HG02763 (cell line): ENCODE measurements at regions not wholly inside any gene's neighbourhood (a gene's known extent, or its start where the extent isn't known, plus 50 kb on each side); places are given as distances from the start of the nearest gene placed in this dataset.

ENCODE experiments used
- ATAC-seq: cut with Tn5 transposase; IDR thresholded peaks from one replicate; pipeline ENCODE4 v1.9.1; 2021; ENCODE audit warnings: mild to moderate bottlenecking, moderate library complexity; ENCODE audit not compliant: unreplicated experiment

- no peak for ATAC-seq
Observed at GRCh38 chr1:56320464-56321149, 258.8 kb downstream of the PLPP3 start.

DNA sequence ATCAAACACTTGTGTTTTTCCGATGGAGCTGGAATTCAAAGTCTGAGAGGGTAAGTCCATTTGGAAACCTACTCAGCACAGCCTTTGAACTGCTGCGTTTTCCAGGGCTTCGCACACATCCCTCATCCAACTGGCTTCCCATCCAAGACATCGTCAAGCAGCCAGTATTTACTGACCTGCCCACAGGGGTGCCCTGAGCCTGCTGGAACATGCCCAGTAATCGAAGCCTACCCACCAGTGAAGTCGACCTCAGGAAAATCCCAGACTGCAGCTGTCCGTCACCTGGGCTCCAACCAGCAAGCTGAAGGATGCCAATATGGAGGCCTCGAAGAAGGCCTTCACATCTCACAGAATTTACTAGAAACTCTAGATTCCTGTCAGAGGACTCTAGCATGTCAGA, 261.6 kb downstream of the PLPP3 start:
- ATAC-seq, result no peak

DNA sequence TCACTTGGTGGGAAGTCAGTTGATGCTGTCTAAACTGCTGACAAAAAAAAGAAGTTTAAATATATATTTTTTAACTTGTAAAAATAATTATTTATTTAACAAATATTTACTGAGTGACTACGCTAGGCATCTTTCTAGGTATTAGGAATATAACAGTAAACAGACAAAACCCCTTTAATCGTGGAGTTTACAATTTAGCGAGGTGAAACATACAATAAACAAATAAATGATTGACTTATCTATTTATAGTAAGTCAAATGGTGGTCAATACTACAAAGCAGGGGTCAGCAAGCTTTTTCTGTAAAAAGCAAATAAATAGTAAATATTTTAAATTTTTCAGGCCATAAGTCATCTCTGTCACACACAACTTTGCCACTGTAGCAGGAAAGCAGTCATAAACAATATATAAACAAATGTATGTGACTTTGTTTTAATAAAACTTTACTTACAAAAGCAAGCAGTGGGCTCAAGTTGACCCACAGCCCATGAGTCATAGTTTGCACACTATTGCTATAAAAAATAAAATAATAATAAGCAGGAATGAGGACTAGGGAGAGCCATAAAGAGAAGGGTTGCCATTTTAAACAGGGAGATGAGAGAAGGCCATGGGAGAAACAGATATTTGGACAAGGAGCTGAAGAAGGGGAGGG, 263.9 kb downstream of the PLPP3 start:
- ATAC-seq, result no peak

- no peak for ATAC-seq
Observed at GRCh38 chr1:56313560-56313959, 265.8 kb downstream of the PLPP3 start.

DNA sequence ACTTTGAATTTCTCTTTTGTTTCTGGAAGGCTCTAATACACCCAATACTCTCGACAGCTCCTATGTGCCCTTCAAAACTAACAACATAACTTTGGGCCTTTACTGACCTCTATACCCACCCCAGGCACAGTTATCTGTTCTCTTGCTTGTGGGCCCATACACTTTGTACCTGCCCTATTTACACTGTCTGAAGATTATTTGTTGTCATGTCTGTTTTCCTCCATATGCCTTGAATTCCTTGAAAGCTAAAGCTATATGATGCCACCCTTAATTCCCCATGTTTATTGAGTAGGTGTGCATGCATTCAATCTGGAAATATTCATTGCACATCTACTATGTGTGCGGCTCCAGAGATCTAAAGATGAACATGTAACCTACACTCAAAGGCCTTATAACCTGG, 267.6 kb downstream of the PLPP3 start:
- ATAC-seq, result no peak

DNA sequence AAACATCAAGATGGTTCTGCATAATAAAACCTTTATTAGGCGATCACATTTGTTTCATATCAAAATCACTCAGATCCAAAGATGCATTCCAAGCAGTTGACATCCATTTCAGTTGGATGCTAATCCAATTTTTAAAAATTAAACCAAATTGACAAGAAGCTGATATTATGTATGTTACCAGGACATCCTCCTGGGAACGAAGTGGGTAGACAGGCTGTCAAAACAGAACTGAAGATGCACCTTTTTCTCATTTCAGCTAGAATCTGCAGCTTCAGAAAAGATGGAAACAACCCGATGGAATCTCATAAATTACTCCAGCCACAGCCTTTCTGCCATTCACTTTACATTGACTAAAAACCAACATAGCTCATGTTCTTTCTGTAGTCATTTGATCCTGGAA, 268.4 kb downstream of the PLPP3 start:
- ATAC-seq, result no peak

GRCh38 chr1:56309065-56309464, 270.3 kb downstream of the PLPP3 start:
- no peak for ATAC-seq

- no peak for ATAC-seq
Observed at GRCh38 chr1:56304975-56305374, 274.4 kb downstream of the PLPP3 start.

DNA sequence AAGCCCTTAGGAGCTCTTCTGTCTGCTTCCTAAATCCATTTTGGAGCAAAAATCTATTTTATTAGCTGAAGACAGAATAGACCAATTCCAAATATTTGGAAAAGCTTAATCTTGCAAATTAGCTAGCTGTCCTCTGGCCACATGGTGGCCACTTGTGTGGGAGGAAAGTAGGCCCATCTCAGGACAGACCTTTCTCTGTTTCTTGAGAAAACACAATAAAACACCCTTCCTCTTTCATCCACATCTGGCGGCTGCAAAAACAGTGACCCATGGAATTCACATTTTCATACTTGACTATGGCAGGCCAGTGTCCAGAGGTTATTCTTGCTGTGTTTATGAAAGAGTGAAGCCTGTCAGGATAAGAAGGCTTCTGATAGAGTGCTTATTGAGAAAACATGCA, 275.6 kb downstream of the PLPP3 start:
- ATAC-seq, result no peak

GRCh38 chr1:56302878-56303277, 276.5 kb downstream of the PLPP3 start:
- no peak for ATAC-seq

DNA sequence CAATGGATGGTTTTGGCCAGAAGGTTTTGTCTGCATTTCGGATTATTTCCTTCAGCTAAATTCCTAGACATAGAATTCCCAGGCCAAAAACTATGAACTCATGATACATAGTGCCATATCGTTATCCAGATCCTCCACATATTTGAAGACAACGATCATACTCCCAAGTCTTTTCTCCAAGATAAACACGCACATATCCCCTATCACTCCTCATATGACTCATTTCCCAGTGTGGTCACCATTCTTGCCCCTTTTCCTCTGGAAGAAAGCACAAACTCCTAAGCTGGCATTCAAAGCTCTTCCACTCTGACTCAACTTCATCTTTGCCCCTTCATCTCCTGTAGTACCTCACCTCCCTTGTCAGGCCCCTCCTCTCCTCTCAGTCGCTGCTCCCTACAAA, 277.6 kb downstream of the PLPP3 start:
- no peak for ATAC-seq

DNA sequence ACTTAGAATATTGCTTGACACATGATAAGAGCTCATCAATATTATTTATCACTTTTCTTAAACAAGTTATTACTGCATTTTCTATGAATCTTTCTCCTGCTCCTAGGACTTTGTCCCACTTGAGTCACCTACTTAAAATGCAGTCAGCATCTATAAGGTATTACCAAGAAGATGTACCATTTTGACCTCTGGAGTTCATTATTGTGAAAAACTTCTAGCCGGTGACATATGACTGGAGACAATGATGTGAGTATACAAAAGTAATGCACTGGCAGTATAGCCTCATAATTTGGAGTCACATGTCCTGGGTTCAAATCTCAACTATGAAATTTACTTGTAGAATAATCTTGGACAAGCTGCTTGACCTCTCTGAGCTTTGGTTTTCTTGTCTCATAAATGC, 278.5 kb downstream of the PLPP3 start:
- ATAC-seq, result no peak

- ATAC-seq, result no peak
Observed at GRCh38 chr1:56298866-56299265, 280.5 kb downstream of the PLPP3 start.

GRCh38 chr1:56297904-56298303, 281.5 kb downstream of the PLPP3 start:
- ATAC-seq, result no peak

DNA sequence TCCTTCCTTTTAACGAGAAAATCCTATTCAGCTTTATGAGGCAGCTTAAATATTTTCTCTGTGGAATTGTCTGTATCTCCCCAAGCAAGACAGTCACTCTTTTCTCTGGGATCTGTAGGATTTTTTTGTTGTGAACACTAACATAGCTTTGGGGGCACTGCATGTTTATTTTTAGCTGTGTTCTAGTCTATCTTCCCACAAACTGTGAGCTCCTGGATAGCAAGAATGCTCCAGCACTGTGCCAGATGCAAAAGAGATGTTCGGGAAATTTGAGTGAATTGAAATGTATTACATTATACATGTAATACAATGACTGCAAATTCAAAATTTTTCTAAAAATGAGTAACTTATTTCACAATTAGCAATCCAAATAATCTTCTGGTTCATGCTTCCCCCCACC, 282.2 kb downstream of the PLPP3 start:
- ATAC-seq, result no peak

DNA sequence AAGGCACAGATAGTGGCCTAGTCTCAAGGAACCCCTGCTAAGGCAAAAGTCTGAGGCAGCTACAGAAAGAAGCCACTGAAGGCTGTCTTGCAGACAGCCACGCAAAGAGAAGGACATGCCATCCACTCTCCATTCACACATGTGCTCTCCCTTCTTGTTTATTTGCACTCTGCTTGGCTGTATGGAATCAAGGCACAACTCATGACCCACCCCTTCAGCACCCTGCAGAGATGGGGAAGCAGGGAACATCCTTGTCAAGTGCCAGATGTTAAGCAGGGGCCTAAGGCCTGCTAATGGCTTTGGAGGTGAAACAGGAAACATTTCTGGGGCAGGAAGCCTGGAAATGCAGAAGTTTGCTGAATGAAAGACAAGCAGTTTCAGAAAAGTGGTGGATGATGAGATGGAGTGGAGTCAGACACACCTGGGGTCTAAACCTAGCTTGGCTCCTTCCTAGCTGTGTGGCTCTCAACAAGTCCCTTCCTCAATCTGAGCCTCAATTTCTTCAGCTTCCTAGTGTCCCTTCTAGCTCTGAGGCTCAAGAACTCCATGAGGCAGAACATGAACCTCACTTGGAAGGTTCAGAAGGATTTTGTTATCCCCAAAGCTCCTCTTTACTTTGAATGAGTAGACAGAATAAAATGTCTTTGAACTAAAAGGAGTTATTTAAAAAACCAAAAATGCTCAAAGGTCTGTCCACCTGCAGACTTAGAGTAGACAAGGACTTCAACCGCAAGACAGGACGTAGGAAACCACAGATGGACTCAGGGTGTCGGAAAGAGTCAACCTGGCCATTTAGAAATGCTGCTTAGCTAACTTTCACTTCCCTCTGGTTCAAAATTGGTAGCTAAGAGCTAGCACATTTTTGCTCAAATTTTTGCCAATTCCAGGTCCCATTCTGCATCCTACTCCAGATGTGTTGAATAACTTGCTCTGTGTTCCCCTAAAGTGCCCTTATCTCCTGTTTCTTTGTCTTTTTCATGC, 283.1 kb downstream of the PLPP3 start:
- no peak for ATAC-seq

DNA sequence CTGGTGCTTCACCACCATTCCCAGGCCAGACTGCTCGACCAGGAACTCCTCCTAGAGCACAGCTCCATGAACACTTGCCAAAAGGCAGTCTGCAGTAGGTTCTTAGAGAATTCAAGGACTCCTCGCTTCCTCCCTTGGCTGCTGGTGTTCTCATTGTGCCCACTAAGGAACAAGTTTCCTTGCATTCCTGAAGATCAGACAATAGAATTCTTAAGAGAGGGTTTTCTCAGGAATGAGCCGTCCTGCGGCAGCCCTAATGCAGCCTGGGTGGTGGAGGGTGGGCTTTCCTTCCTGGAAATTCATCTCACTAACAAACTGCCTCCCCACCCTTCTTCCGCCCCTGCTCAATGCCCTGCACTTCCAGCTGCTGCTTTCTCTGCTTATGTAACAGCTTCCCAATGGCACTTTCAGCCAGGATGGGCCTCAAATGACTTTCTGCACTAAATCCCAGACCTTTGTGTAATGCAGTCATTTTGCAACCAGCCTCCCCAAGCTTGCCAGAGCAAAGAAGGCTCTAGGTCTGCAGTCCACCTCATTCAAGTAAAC, 287.9 kb downstream of the PLPP3 start:
- ATAC-seq, result no peak

DNA sequence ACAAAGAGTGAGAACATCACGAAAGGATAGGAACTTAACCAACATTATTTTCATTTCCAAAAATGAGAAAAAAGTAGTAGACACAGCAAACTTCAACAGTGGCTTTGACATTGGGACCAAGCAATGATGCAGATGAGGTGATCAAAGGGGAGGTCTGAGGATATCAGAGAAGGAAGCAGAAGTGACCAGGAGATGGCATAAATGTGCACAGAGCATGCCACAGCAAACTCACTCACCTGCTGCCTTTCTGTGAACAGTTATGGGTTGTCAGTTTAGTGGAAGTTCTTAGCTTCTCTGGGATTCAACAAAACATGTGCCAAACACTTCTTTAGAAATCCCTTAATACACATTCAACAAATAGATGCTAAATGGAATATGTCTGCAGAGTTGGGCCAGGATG, 290.1 kb downstream of the PLPP3 start:
- no peak for ATAC-seq

DNA sequence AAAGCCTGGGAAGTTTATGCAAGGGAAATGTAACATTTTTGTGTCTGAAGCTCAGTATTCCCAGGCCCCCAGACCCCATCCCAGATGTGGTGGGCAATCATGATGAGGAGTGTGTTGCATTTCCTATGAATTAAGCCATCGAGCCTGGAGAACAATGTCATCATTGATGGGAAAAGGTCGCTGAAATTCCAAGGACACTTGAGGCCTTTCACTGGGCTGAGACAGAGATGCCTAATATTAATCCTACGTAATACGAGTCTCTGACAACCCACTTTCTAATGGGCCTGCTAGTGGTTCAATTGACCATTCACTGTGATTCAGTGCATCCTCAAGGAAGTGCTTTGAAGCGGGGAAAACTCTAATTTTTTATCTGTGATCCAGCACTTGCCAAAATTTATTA, 291.6 kb downstream of the PLPP3 start:
- no peak for ATAC-seq

GRCh38 chr1:56286956-56287355, 292.4 kb downstream of the PLPP3 start:
- no peak for ATAC-seq

- no peak for ATAC-seq
Observed at GRCh38 chr1:56286506-56286905, 292.9 kb downstream of the PLPP3 start.
